Lower leg skin (tissue), 4 donors: ENCODE measurements at regions not wholly inside any gene's neighbourhood (a gene's known extent, or its start where the extent isn't known, plus 50 kb on each side); places are given as distances from the start of the nearest gene placed in this dataset.
"Not testable (repeated sequence)": the region's sequence is repeated elsewhere in the genome, so short reads cannot be mapped to it uniquely, and the experiment has no call there.

ENCODE experiments used
- DNase-seq, 2 donors: peaks; one replicate each; pipeline ENCODE4 v3.0.0-alpha.2; 2019; ENCODE audit warnings: low spot score in 2 of 2
- H3K4me3 ChIP-seq: fragments of 200-600 bp; sonication (generic); 2 replicates; pipeline ENCODE4 v1.5.1; 2017; ENCODE audit warnings: mild to moderate bottlenecking, low read depth; ENCODE audit not compliant: poor library complexity, severe bottlenecking
- POLR2A ChIP-seq, 2 donors: fragments of 450-650 bp; IDR thresholded peaks; one replicate each; pipeline ENCODE4 v1.6.1; 2016 to 2017; ENCODE audit warnings: antibody characterized with exemption in 2 of 2, mild to moderate bottlenecking in 1 of 2, moderate library complexity in 1 of 2
- WGBS, 2 donors: methylation state at CpG; one replicate each; pipeline ENCODE4 v1.1.5; 2018; 5-methylcytosine and 5-hydroxymethylcytosine counted together
- intact Hi-C: fragments of 100-400 bp; cut with DNase I; formaldehyde crosslinking; loops from one replicate; pipeline ENCODE4 v1.15.0; 2023; ENCODE audit warnings: low total_unique reads
- TF ChIP-seq, protein P1 (sequence below), 3 donors: fragments of 450-650 bp; IDR thresholded peaks; one replicate each; pipeline ENCODE4 v1.5.1; 2016; ENCODE audit warnings: antibody characterized with exemption in 3 of 3, mild to moderate bottlenecking in 3 of 3, moderate library complexity in 2 of 3

DNA sequence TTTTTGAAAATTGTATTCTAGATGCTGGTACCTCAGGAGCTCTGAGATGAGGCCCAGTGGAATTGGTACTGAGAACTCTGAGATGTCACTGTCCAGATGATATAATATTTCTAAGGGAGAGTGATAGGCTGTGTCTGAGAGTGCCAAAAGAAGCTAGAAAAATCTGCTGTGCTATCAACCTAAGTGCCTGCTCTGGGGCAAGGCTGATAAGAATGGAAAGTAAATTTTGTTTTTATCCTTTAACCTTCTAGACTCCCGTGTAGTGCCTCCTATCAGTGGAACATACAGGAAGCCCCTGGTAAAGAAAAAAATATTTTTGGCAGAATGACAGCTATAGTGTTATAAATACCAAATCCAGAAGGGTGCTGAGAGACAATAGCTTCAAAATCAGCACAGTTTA, 348.2 kb downstream of the TFAP2B start:
- 55 to 58% methylated on average over 1 of the region's 1 CpG for WGBS, 2 donors
- no peak overlapping the region for H3K4me3 ChIP-seq
- intact Hi-C loops, result no loop called here
- TF ChIP-seq, protein P1, sequence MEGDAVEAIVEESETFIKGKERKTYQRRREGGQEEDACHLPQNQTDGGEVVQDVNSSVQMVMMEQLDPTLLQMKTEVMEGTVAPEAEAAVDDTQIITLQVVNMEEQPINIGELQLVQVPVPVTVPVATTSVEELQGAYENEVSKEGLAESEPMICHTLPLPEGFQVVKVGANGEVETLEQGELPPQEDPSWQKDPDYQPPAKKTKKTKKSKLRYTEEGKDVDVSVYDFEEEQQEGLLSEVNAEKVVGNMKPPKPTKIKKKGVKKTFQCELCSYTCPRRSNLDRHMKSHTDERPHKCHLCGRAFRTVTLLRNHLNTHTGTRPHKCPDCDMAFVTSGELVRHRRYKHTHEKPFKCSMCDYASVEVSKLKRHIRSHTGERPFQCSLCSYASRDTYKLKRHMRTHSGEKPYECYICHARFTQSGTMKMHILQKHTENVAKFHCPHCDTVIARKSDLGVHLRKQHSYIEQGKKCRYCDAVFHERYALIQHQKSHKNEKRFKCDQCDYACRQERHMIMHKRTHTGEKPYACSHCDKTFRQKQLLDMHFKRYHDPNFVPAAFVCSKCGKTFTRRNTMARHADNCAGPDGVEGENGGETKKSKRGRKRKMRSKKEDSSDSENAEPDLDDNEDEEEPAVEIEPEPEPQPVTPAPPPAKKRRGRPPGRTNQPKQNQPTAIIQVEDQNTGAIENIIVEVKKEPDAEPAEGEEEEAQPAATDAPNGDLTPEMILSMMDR (IDR thresholded peaks at IDR 0.05), result no peak
- TF ChIP-seq POLR2A (IDR thresholded peaks at IDR 0.05), result no peak
- no peak for DNase-seq

DNA sequence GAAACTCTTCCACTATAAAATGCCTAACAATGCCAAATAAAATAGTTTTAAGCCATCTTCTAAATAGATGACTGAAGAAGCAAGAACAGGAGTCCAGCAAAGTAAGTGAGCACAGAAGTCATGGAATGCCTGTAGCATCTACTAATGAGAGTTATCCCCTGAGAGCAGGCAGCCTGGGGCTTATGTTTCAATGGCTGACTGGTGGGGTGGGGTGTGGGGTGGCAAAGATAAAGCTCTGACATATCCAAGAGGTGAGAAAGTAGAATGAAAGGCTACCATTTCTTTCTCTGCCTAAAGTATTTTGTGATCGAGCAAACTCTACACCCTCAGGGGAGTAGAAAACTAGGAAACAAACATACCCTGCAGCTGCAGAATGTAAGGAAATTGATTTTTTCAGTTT, 348.8 kb downstream of the TFAP2B start:
- intact Hi-C loops, result no loop called here
- H3K4me3 ChIP-seq, result no peak overlapping the region
- TF ChIP-seq, protein P1 (IDR thresholded peaks at IDR 0.05), result no peak
- no peak for TF ChIP-seq POLR2A (IDR thresholded peaks at IDR 0.05)
- DNase-seq, result no peak
- WGBS, 2 donors, result 56 to 76% methylated on average over 1 of the region's 1 CpG

DNA sequence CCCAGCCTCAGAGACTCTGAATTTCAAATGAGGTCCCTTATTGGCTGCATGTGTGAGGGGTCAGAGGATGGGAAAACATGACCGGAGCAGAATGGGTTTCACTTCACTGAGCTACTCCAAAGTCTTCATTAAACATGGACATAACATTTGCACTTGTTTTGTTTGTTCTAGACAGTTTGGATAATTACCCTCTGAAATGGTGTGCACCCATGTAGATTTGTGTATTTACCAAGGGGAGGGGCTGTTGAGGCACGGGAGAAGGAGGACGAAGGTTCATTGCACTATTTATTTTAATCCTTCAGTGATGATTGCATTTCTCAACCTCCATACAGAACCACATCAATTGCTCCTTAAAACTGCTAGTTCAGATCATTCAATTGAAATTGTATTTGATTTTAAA, 364.2 kb downstream of the TFAP2B start:
- no peak overlapping the region for H3K4me3 ChIP-seq
- TF ChIP-seq, protein P1 (IDR thresholded peaks at IDR 0.05), result no peak
- no peak for TF ChIP-seq POLR2A (IDR thresholded peaks at IDR 0.05)
- 69 to 77% methylated on average over 3 of the region's 3 CpGs for WGBS, 2 donors
- no peak for DNase-seq
- intact Hi-C loops, result no loop called here

DNA sequence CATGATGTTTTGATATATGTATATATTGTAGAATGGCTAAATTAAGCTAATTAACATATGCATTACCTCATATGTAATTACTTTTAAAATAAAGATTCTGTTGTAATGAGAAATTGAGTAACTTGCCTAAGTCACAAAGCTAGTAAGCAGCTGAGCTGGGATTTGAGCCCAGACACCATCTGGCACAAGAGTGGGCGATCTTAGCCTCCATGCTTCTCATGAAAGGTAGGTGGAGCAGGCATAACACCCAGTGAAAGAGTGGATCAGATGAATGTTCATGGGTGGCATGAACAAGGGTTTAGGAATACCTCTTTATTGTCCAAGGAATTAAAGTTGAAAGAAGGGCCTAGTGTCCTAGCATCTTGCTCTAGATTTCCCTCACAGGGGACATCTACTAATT, 365.4 kb downstream of the TFAP2B start:
- H3K4me3 ChIP-seq, result no peak overlapping the region
- no peak for DNase-seq
- 74 to 83% methylated on average over 1 of the region's 1 CpG for WGBS, 2 donors
- intact Hi-C loops, result no loop called here
- TF ChIP-seq, protein P1 (IDR thresholded peaks at IDR 0.05), result no peak
- no peak for TF ChIP-seq POLR2A (IDR thresholded peaks at IDR 0.05)

DNA sequence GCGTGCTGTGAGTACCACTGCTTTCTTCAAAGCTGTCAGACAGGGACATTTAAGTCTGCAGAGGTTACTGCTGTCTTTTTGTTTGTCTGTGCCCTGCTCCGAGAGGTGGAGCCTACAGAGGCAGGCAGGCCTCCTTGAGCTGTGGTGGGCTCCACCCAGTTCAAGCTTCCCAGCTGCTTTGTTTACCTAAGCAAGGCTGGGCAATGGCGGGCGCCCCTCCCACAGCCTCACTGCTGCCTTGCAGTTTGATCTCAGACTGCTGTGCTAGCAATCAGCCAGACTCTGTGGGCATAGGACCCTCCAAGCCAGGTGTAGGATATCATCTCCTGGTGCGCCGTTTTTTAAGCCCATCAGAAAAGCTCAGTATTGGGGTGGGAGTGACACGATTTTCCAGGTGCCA, 374.5 kb downstream of the TFAP2B start:
- DNase-seq, intact Hi-C loops, H3K4me3 ChIP-seq: not testable (repeated sequence)
- 88 to 93% methylated on average over 7 of the region's 7 CpGs for WGBS, 2 donors

DNA sequence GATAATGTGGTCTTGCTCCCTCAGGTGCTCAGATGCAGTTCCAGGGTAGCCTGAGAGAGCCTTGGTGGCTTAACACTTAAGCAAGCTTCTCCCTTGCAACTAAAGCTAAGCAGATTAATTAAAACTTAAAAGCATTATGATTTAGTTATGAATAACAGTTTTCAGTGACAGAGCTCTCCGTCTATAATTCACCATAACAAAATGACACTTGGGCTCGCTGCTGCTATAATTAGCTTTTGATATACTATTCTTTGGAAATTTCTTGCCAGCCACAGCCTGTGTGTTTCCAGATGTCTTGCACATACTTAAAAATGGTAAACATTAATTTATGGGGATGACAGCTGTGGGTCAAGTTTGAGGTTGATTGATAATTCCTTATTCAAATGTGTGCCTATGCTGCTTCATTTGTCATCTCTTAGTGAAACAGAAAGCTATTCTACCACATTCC, 380.5 kb downstream of the TFAP2B start:
- WGBS, 2 donors, result 35 to 45% methylated on average over 2 of the region's 2 CpGs
- no peak for DNase-seq
- TF ChIP-seq POLR2A (IDR thresholded peaks at IDR 0.05), result no peak
- TF ChIP-seq, protein P1 (IDR thresholded peaks at IDR 0.05), result no peak
- H3K4me3 ChIP-seq, result no peak overlapping the region
- intact Hi-C loops, result no loop called here
